ENCODE measurements at regions not wholly inside any gene's neighbourhood (a gene's known extent, or its start where the extent isn't known, plus 50 kb on each side); places are given as distances from the start of the nearest gene placed in this dataset.

DNA sequence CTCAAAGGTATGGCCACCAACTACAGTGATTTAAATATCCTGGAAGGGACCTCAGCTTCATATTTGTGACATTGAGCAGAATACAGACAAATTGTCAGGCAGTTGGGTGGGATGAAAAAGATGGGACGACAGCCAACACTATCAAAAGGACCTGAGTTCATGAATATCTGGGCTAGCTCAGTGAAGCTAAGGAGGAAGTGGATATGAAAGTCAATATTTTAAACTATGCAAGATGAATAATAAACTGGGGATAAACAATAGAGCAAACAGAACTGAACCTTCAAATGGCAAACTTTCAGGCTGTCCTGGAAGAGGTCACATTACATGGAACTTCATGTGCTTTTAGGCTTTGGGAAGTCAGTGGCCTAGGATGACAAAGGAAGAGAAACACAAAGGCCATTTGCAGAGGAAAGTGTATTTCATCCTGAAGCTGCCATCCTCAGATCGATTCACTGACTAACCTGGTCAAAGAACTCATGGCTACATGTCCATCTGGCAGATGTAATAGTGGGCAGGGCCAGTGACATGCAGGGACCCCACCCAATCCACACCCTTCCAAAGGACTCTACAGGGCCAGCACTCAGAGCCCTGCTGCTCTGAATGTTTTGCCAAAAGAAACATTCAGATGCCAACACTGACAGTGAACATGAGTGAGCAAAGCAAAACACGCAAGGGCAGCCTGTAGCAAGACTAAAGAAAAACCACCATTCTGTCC is 175.7 kb downstream of the ETAA1 start:
- TF ChIP-seq, protein P1, sequence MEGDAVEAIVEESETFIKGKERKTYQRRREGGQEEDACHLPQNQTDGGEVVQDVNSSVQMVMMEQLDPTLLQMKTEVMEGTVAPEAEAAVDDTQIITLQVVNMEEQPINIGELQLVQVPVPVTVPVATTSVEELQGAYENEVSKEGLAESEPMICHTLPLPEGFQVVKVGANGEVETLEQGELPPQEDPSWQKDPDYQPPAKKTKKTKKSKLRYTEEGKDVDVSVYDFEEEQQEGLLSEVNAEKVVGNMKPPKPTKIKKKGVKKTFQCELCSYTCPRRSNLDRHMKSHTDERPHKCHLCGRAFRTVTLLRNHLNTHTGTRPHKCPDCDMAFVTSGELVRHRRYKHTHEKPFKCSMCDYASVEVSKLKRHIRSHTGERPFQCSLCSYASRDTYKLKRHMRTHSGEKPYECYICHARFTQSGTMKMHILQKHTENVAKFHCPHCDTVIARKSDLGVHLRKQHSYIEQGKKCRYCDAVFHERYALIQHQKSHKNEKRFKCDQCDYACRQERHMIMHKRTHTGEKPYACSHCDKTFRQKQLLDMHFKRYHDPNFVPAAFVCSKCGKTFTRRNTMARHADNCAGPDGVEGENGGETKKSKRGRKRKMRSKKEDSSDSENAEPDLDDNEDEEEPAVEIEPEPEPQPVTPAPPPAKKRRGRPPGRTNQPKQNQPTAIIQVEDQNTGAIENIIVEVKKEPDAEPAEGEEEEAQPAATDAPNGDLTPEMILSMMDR (IDR thresholded peaks at IDR 0.05; ENCODE audit: extremely low read depth in 1 of 2, insufficient read depth in 1 of 2, low read depth in 1 of 2, low read length in 2 of 2): no peak
- TF ChIP-seq EZH2 (IDR thresholded peaks at IDR 0.05; ENCODE audit: borderline replicate concordance, low read depth, low read length, severe bottlenecking): no peak
- no peak for TF ChIP-seq POLR2A (IDR thresholded peaks at IDR 0.05; ENCODE audit: low read depth, low read length)
- TF ChIP-seq, protein P2, sequence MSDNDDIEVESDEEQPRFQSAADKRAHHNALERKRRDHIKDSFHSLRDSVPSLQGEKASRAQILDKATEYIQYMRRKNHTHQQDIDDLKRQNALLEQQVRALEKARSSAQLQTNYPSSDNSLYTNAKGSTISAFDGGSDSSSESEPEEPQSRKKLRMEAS (IDR thresholded peaks at IDR 0.05; ENCODE audit: insufficient read depth, insufficient read length): no peak
- no peak for TF ChIP-seq MYC (IDR thresholded peaks at IDR 0.05; ENCODE audit: low read depth, low read length)
- no peak for TF ChIP-seq FOS (IDR thresholded peaks at IDR 0.05; ENCODE audit: borderline replicate concordance, insufficient read depth, low read length)
